ENCODE measurements at regions not wholly inside any gene's neighbourhood (a gene's known extent, or its start where the extent isn't known, plus 50 kb on each side); places are given as distances from the start of the nearest gene placed in this dataset.
A peak's percentile ranks its signal among the peaks of the same experiment; 100 is the strongest.
"Not testable (repeated sequence)": the region's sequence is repeated elsewhere in the genome, so short reads cannot be mapped to it uniquely, and the experiment has no call there.

DNA sequence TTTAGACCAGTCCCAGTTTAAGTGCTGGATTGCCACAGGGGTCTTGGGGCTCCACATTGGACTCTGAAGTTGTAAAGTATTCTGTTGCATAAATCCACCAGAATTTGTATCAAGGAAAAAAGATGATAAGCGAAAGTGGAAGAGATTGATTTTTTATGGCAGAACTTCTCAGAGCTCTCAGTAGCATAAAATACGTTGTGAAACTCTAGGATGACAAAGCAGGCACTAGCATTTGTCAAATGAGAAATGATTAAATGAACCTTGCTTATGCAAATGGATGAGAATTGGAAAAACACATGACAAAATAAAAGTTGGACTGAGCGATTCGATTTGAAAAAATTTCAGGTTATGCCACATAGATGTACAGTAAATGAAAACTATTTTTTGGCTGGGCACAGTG, 253.8 kb upstream of the RAB4A start:
- Histone ChIP-seq H3K9ac (ENCODE audit: low read depth, low read length) (no peak overlapping the region), H3K4me1 (ENCODE audit: insufficient read depth, low read length) (no peaks in the 10 kb centered on the region; the same call in 1 of the 2 replicates), H3K27ac (ENCODE audit: low read length) (no peak overlapping the region), H3K4me3 (ENCODE audit: low read length) (no peak overlapping the region), H3K27me3 (ENCODE audit: insufficient read depth, low read length) (no peaks in the 10 kb centered on the region), H3K36me3 (ENCODE audit: insufficient read depth, low read depth, low read length) (no peaks in the 10 kb centered on the region), H3K9me3 (ENCODE audit: insufficient read depth, low read depth, low read length) (no peaks in the 10 kb centered on the region)

GRCh38 chr1:229018674-229019295, 252.1 kb upstream of the RAB4A start:
- H3K9me3 ChIP-seq (ENCODE audit: insufficient read depth, low read depth, low read length) = no peaks in the 10 kb centered on the region
- no peaks in the 10 kb centered on the region; the same call in 1 of the 2 replicates for H3K27me3 ChIP-seq (ENCODE audit: insufficient read depth, low read length)
- no peaks in the 10 kb centered on the region for H3K36me3 ChIP-seq (ENCODE audit: insufficient read depth, low read depth, low read length)
- H3K4me3 ChIP-seq (ENCODE audit: low read length) = no peak overlapping the region
- no peak overlapping the region for H3K27ac ChIP-seq (ENCODE audit: low read length)
- no peaks in the 10 kb centered on the region; the same call in 1 of the 2 replicates for H3K4me1 ChIP-seq (ENCODE audit: insufficient read depth, low read length)
- H3K9ac ChIP-seq (ENCODE audit: low read depth, low read length) = no peak overlapping the region

DNA sequence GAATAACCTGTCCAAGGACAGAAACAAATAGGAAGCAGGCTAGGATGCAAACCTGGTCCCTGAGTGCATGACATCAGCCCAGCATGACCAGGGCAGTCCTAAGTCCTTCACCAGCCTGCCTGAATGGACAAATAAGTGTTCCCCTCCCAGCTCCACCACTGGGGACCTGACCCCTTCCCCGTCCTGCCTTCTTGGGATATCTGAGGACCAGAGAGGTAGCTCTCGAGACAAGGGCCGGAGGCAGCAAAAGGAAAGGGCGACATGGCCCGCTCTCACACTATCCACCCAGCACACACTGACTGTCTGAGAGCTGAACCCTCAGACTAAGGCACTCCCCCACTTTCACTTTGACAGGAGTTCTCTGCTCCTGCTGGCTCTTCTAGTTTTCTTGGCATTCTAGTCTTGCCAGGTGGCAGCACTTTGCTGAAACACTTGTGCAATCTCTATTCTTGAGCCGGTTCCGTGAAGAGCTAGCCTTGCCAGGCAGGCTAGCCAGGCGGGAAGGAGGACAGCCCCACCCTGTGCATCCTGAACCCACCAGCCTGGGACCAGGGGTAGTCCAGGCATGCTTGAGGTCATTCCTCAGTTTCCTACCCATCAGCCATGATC, 251.1 kb upstream of the RAB4A start:
- Histone ChIP-seq H3K4me1 (ENCODE audit: insufficient read depth, low read length) (no peaks in the 10 kb centered on the region; the same call in 1 of the 2 replicates), H3K27me3 (ENCODE audit: insufficient read depth, low read length) (peaks cover 4% of the 10 kb centered on the region; the same call in 1 of the 2 replicates), H3K9ac (ENCODE audit: low read depth, low read length) (no peak overlapping the region), H3K9me3 (ENCODE audit: insufficient read depth, low read depth, low read length) (no peaks in the 10 kb centered on the region), H3K4me3 (ENCODE audit: low read length) (no peak overlapping the region), H3K27ac (ENCODE audit: low read length) (no peak overlapping the region), H3K36me3 (ENCODE audit: insufficient read depth, low read depth, low read length) (no peaks in the 10 kb centered on the region)

DNA sequence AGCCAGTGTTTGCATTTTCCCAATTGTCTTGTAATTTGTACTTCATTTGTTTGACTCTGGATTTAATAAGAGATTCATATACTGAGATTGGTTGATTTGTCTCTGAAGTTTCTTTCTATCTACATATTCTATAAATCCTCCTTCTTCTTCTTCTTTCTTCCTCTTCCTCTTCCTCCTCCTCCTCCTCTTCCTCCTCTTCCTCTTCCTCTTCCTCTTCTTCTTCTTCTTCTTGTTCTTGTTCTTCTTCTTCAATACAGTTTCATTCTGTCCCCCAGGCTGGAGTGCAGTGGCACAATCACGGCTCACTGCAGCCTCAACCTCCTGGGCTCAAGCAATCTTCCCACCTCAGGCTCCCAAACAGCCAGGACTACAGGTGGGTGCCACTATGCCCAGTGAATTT, 249.9 kb upstream of the RAB4A start:
- H3K9ac ChIP-seq (ENCODE audit: low read depth, low read length); H3K36me3 ChIP-seq (ENCODE audit: insufficient read depth, low read depth, low read length); H3K4me1 ChIP-seq (ENCODE audit: insufficient read depth, low read length): not testable (repeated sequence)

GRCh38 chr1:229022595-229023333, 248.1 kb upstream of the RAB4A start:
- H3K4me3 ChIP-seq (ENCODE audit: low read length) = no peak overlapping the region
- H3K4me1 ChIP-seq (ENCODE audit: insufficient read depth, low read length) = peaks cover 17% of the 10 kb centered on the region

More for the DNA sequence above, 249.9 kb upstream of the RAB4A start:
- not testable (repeated sequence) for H3K4me3 ChIP-seq (ENCODE audit: low read length); H3K27ac ChIP-seq (ENCODE audit: low read length); H3K9me3 ChIP-seq (ENCODE audit: insufficient read depth, low read depth, low read length)
- H3K27me3 ChIP-seq (ENCODE audit: insufficient read depth, low read length) = peaks cover 14% of the 10 kb centered on the region; the same call in 1 of the 2 replicates

DNA sequence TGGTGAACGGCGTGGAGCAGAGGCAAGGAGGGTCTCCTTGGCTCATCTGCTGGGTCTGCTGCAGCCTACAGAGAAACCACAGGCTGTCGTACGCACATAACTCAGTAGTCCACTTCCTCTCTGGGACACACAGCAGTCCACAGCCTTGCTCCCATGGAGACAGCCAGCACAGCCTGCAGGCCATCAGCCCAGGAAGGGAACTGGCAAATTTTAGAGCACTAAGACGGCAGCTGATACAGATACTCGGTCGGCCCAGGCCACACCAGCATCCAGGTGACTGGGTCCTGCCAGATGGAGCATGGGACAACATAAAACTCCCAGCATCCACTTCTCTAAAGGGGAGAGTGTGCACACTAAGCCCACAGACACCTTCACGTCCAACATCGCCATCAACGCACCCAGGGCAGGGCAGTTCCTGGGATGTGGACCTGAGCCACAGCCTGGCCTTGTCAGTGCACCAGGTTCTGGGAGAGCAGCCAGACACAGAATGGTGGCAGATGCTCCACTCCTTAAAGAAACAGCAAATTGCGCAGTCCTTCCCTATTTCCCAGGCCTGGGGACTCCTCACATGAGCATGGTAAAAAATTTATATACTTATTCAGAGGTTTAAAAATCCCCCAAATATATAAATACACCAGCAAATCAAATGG, 247.1 kb upstream of the RAB4A start:
- Histone ChIP-seq H3K36me3 (ENCODE audit: insufficient read depth, low read depth, low read length) (no peaks in the 10 kb centered on the region), H3K9me3 (ENCODE audit: insufficient read depth, low read depth, low read length) (no peaks in the 10 kb centered on the region), H3K27ac (ENCODE audit: low read length) (no peak overlapping the region), H3K4me3 (ENCODE audit: low read length) (no peak overlapping the region), H3K27me3 (ENCODE audit: insufficient read depth, low read length) (peaks cover 33% of the 10 kb centered on the region; the same call in 1 of the 2 replicates), H3K4me1 (ENCODE audit: insufficient read depth, low read length) (peaks cover 19% of the 10 kb centered on the region), H3K9ac (ENCODE audit: low read depth, low read length) (no peak overlapping the region)

More at GRCh38 chr1:229022595-229023333, 248.1 kb upstream of the RAB4A start:
- Histone ChIP-seq H3K27me3 (ENCODE audit: insufficient read depth, low read length) (peaks cover 28% of the 10 kb centered on the region; the same call in 1 of the 2 replicates), H3K36me3 (ENCODE audit: insufficient read depth, low read depth, low read length) (no peaks in the 10 kb centered on the region), H3K27ac (ENCODE audit: low read length) (no peak overlapping the region), H3K9ac (ENCODE audit: low read depth, low read length) (no peak overlapping the region), H3K9me3 (ENCODE audit: insufficient read depth, low read depth, low read length) (no peaks in the 10 kb centered on the region)

DNA sequence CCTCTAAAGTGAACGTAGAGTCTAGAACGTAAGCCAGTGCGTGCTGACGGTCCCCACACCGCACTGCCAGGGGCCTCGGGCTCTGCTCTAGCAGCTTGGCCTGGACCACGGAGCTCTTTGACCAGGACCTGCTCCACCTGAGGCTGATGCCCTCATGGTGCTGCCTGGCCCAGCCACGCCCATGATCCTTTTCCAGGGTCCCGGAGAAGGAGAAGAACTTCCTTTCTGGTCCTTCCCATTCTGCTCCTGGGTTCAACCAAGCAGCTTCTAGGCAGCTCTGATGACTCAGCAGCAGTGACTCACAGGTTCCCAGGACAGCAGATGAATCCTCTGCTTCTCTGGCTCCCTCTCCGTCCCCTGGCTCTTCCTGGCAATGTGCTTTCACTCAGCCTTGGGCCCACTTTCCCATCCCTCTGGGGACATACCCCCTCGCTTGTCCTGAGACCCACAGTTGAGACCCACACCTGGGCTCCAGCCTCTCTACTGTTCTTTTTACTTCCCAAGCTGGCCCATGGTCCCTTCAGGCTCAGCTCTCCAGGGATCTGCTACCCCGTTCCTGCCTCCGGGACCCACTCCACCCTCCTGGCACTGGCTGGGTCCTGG, 246.3 kb upstream of the RAB4A start:
- H3K9ac ChIP-seq (ENCODE audit: low read depth, low read length) = no peak overlapping the region
- peaks cover 19% of the 10 kb centered on the region for H3K4me1 ChIP-seq (ENCODE audit: insufficient read depth, low read length)
- peaks cover 41% of the 10 kb centered on the region; the same call in 1 of the 2 replicates for H3K27me3 ChIP-seq (ENCODE audit: insufficient read depth, low read length)
- H3K9me3 ChIP-seq (ENCODE audit: insufficient read depth, low read depth, low read length) = no peaks in the 10 kb centered on the region
- no peaks in the 10 kb centered on the region for H3K36me3 ChIP-seq (ENCODE audit: insufficient read depth, low read depth, low read length)
- no peak overlapping the region for H3K4me3 ChIP-seq (ENCODE audit: low read length)
- H3K27ac ChIP-seq (ENCODE audit: low read length) = no peak overlapping the region

DNA sequence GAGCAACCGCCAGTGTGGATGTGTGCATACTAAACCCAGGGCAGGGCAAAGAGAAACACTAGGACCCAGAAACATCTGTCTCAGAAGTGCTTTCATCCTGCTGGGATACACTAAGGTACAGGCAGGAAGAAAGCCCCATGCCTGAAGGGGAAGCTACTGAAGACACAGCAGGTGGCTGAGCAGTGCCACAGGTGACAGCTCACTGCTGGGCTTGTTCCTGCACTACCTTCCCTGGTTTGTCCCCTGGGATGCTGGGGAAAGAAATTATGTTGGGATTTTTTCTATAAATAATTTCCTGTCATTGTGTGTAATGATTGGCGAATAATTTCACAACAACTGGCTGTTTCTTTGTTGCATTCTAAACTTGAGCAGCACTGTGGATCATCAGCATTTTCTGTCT, 245.3 kb upstream of the RAB4A start:
- no peak overlapping the region for H3K27ac ChIP-seq (ENCODE audit: low read length)

DNA sequence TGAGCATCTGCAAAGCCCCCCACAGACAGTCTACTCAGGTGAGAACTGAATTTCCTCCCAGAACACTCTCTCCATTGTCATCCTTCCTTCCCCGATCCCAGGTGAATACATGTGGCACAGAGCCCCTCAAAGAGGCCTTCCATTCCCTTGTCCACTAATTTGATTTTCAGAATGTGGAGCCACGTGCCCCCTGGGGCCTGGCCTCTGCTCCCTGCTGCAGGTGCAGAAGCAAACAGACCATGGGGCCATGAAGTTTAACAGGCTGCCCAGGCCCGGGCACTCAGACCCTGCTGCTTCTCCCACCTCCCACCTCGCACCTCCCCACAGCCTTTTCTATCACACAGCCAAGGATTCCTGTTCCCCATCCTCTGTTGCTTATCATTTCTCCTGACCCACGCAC, 243.8 kb upstream of the RAB4A start:
- H3K9ac ChIP-seq (ENCODE audit: low read depth, low read length) = no peak overlapping the region

More for the DNA sequence above, 245.3 kb upstream of the RAB4A start:
- Histone ChIP-seq H3K36me3 (ENCODE audit: insufficient read depth, low read depth, low read length) (no peaks in the 10 kb centered on the region), H3K9ac (ENCODE audit: low read depth, low read length) (no peak overlapping the region), H3K4me3 (ENCODE audit: low read length) (no peak overlapping the region), H3K27me3 (ENCODE audit: insufficient read depth, low read length) (peaks cover 45% of the 10 kb centered on the region; the same call in 1 of the 2 replicates), H3K9me3 (ENCODE audit: insufficient read depth, low read depth, low read length) (no peaks in the 10 kb centered on the region), H3K4me1 (ENCODE audit: insufficient read depth, low read length) (peaks cover 19% of the 10 kb centered on the region)

GRCh38 chr1:229027622-229028182, 243.2 kb upstream of the RAB4A start:
- Histone ChIP-seq H3K27ac (ENCODE audit: low read length) (no peak overlapping the region), H3K9me3 (ENCODE audit: insufficient read depth, low read depth, low read length) (no peaks in the 10 kb centered on the region), H3K4me3 (ENCODE audit: low read length) (peak overlapping the region; percentile 35), H3K27me3 (ENCODE audit: insufficient read depth, low read length) (peaks cover 45% of the 10 kb centered on the region; the same call in 1 of the 2 replicates), H3K9ac (ENCODE audit: low read depth, low read length) (no peak overlapping the region), H3K36me3 (ENCODE audit: insufficient read depth, low read depth, low read length) (no peaks in the 10 kb centered on the region), H3K4me1 (ENCODE audit: insufficient read depth, low read length) (peaks cover 23% of the 10 kb centered on the region)

More for the DNA sequence above, 243.8 kb upstream of the RAB4A start:
- no peaks in the 10 kb centered on the region for H3K36me3 ChIP-seq (ENCODE audit: insufficient read depth, low read depth, low read length)
- no peaks in the 10 kb centered on the region for H3K9me3 ChIP-seq (ENCODE audit: insufficient read depth, low read depth, low read length)
- H3K27ac ChIP-seq (ENCODE audit: low read length) = no peak overlapping the region
- H3K27me3 ChIP-seq (ENCODE audit: insufficient read depth, low read length) = peaks cover 45% of the 10 kb centered on the region; the same call in 1 of the 2 replicates
- H3K4me1 ChIP-seq (ENCODE audit: insufficient read depth, low read length) = peaks cover 23% of the 10 kb centered on the region
- H3K4me3 ChIP-seq (ENCODE audit: low read length) = peak overlapping the region; percentile 35

GRCh38 chr1:229028544-229028943, 242.4 kb upstream of the RAB4A start:
- H3K4me3 ChIP-seq (ENCODE audit: low read length) = no peak overlapping the region
- peaks cover 23% of the 10 kb centered on the region for H3K4me1 ChIP-seq (ENCODE audit: insufficient read depth, low read length)
- H3K27me3 ChIP-seq (ENCODE audit: insufficient read depth, low read length) = peaks cover 45% of the 10 kb centered on the region; the same call in 1 of the 2 replicates
- H3K27ac ChIP-seq (ENCODE audit: low read length) = no peak overlapping the region
- no peaks in the 10 kb centered on the region for H3K9me3 ChIP-seq (ENCODE audit: insufficient read depth, low read depth, low read length)
- H3K9ac ChIP-seq (ENCODE audit: low read depth, low read length) = no peak overlapping the region
- no peaks in the 10 kb centered on the region for H3K36me3 ChIP-seq (ENCODE audit: insufficient read depth, low read depth, low read length)
